GM21619 (cell line): ENCODE measurements at regions not wholly inside any gene's neighbourhood (a gene's known extent, or its start where the extent isn't known, plus 50 kb on each side); places are given as distances from the start of the nearest gene placed in this dataset.
"Not testable (repeated sequence)": the region's sequence is repeated elsewhere in the genome, so short reads cannot be mapped to it uniquely, and the experiment has no call there.

ENCODE experiments used
- ATAC-seq: cut with Tn5 transposase; IDR thresholded peaks from one replicate; pipeline ENCODE4 v1.9.1; 2021; ENCODE audit not compliant: unreplicated experiment

DNA sequence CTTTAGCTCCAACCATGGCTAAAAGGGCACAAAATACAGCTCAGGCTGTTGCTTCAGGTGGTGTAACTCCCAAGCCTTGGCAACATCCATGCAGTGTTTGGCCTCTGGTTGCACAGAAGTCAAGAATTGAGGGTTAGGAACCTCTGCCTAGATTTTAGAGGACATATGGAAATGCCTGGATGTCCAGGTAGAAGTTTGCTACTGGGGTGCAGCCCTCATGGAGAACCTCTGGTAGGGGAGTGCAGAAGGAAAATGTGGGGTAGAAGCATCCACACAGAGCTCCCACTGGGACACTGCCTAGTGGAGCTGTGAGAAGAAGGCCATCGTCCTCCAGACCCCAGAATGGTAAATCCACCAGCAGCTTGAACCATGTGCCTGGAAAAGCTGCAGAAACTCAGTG, 1453.8 kb upstream of the EYS start:
- ATAC-seq, result no peak

DNA sequence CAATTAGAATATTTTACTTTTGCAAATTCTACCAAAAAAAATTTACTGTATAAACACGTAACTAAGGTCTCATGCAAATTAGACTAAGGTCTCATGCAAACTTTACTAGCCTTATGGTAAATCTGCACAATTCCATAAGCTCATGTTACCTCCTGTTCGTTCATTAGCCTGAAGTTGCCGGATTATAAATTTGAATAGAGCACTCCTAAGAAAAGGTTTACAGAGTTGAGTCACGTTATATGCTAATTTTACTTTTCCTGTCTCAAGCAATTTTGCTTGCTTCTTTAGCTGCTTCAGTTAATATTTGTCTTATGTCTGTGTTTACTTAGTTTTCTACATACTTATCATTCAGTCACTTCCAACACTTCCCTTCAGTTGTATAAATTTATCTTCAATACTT, 1434.0 kb upstream of the EYS start:
- ATAC-seq, result no peak

DNA sequence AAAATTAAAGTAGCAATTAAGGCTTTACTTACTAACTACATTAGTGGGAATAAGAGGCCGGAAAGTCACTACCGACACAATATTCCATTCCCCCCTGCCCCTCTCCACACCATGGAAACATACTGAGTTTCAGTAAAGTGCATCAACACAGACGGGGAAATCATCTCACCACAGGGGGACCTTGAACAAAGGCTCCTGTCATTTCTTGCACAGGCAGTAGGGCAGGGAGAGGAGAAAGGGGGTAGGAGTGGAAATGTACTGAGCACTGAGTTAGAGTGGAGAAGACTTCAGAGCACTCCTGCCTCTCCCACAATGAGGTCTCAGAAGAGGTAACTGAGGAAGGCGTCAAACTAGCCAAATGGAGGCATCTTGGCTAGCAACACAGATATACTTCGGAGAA, 1426.9 kb upstream of the EYS start:
- ATAC-seq, result no peak

DNA sequence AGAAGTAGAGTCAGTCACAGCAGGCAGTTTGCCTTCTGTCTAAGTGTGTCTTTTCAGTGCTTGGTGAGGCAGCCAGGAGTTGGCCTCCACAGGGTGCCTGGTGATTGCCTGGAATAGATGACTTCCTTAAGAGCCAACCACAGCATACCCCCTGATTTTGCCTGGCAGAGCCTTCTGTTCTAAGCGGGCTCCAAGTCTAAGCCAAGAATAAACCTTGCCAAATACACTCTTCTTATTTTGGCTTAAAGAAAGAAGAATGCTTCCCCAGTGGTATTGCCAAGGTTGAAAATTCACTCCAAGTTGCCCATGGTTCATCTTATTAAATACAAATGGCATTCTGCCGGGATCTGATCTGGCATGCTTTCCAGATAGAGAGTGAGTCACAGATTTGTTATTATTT, 1424.8 kb upstream of the EYS start:
- no peak for ATAC-seq

DNA sequence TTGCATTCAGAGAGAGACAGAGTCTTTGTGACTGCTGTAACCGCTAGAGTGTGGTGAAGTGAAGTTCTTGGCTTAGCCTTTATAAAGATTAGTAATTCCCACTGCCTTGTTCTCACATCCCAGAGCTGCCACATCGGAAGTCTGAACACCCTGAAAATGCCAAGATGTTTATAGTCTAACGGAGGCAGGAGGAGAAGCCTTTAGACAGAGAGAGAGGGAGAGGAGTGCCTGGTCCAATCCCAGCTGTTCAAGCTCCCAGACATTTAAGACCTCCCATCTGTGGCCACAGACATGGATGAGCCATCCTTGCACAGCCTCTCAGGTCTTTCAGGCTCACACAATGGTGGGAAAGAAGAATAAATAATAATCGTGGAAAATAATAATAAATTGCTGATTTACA, 1422.8 kb upstream of the EYS start:
- no peak for ATAC-seq

DNA sequence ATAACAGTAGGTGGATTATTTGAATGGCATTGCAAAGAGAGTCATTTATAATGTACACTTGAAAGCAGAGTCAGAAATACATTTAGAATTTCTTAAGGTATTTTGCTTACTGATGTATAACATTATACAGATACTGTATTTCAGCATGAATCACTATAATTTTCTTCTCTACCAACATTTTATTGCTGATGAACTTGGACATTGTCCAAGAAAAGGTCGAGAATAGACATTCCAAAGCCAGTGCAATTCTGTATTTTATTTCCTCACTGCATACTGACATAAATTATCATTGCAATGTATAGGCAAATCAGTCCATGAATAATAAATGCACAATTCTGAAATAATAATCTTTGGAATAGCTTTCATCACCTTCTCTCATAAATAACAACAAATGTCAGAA, 1420.0 kb upstream of the EYS start:
- no peak for ATAC-seq

DNA sequence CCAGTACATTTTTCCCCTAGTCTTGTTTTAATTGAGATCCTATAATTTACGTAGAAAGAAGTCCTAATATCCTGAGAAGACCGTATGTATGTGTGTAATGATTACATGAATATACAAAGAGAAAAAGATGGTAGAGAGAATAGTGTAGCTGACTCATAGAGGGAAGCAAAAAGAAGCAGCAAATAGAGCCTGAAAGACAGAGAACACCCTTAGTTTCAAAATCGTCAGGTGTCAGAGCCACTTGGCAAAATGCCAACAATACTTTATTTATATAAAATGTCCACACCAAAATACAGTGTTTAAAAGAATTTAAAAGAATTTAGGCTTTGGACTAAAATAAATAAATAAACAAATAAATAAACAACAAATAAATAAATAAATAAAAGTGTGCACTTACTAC, 1414.1 kb upstream of the EYS start:
- ATAC-seq, result no peak

DNA sequence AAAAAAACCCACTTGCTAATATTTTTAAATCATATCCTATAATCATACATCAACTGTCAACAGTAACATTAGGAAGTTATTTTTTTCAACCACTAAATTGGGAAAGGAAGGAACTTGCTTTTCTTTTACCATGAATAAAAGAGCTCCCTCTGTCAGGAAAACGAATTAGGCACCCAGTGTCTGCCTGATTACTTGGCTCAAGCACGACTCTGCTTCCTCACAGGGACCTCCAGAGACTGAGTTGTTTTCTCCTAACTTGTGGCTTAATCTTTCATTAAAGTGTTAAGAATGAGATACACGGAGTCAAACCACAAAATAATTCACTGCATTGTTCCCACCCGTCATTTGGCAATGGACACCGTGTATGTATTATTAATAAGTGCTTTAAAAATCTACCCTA, 1405.1 kb upstream of the EYS start:
- ATAC-seq, result no peak

DNA sequence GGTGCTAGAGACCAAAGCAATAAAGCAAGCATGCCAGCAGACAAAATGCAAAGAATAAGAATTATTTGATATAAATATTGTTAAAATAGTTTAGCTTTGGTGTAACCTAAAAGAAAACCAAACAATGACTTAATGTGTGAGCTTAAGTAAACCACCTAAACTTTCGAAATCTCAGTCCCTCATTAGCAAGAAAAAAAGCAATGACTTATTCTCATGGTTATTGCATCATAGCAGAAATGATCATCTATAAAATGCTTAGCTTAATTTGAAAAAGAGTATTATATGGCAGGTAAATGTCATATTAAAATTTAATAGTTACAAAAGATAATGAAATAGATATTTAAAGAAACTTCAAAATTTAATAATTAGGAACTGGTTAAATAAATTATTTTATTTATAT, 1395.7 kb upstream of the EYS start:
- ATAC-seq, result no peak

DNA sequence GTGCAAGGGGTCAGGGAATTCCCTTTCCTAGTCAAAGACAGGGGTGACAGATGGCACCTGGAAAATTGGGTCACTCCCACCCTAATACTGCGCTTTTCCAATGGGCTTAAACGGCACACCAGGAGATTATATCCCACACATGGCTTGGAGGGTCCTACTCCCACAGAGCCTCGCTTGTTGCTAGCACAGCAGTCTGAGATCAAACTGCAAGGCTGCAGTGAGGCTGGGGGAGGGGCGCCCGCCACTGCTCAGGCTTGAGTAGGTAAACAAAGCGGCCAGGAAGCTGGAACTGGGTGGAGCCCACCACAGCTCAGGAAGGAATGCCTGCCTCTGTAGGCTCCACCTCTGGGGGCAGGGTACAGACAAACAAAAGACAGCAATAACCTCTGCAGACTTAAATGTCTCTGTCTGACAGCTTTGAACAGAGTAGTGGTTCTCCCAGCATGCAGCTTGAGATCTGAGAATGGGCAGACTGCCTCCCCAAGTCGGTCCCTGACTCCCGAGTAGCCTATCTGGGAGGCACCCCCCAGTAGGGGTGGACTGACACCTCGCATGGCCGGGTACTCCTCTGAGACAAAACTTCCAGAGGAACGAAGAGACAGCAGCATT, 1388.7 kb upstream of the EYS start:
- not testable (repeated sequence) for ATAC-seq

DNA sequence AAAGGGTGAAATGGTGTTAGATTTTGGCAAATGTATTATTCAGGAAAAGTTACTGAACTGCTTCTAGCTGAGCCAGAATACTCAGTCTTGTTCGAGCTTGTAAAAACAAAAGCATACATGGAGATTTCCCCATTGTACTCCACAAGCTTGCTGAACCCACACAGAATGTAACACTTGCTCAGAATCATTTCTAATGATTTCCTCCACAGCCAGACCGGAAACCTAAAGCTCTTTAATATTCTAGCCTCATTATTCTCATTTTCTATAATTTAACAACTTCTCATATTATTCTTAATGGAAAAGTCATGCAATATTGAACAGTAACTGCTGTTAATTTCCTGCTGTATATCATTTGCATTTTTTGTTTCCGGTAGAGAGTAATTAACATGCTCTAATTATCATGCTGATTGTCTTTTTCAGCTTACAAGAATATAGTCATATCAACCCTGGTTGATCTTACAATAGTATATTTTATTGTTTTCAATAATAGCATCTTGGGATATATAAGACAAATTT, 1387.5 kb upstream of the EYS start:
- ATAC-seq, result no peak

DNA sequence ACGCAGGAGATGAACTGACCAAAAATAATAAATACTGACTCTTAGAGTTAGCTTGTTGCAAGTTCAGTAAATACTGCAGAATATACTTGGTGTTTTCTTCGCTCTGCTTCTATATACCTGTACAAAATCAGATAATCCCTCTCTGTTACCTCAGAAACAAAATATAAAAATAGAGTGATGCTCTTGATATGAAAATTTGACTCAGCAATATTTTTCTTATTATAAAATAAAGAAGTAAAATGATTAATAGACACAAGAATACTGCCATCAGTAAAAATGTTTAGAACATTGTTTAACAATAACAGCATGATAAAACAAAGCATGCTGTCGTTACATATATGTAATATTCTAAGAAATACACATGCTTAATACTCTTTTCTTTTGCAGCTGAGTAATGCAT, 1366.9 kb upstream of the EYS start:
- ATAC-seq, result no peak

DNA sequence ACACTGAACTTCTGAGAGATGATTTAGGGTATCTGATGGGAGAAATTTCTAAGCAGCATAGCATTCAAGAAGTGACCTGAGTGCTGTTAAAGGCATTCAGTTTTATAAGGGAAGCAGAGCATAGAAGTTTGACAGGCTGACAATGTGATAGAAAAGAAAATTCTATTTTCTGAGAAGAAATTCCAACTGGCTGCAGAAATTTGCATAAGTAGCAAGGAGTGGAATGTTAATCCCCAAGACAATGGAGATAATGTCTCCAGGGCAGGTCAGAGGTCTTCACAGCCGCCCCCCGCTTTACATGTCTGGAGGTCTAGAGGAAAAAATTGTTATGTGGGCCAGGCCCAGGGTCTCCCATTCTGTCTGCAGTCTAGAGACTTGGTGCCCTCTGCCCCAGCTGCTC, 1361.8 kb upstream of the EYS start:
- no peak for ATAC-seq

DNA sequence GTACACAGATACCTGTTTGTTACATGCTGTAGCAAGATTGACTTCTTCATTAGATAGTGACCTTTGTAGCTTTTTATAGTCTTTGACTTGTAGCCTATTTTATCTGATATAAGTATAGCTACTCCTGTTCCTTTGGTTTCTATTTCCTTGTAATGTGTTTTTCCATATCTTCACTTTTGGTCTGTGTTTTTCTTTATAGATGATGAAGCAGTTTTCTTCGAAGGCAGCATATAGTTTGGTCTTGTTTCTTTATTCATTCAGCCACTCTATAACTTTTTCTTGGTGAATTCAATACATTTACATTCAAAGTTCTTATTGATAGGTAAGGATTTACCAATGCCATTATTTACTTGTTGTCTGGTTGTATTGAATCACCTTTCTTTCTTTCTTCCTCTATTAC, 1357.3 kb upstream of the EYS start:
- no peak for ATAC-seq

DNA sequence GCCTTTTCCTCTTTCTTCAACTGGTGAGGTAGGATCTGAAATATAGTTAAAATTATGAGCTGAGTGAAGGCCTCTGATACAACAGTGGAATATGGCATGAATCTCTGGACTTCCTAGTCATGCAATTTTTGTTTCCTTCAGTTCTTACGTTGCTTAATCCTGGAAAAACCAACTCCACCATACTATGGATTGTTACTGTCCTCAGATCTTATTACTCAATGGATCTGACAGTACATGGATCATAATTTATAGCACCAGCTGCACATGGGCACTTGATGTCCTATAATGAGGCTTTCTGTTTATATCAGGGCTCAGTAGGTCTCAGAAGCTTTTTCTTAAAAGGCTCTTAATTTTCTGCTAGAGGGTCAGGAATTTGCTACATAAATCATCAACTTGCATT, 1341.0 kb upstream of the EYS start:
- no peak for ATAC-seq

DNA sequence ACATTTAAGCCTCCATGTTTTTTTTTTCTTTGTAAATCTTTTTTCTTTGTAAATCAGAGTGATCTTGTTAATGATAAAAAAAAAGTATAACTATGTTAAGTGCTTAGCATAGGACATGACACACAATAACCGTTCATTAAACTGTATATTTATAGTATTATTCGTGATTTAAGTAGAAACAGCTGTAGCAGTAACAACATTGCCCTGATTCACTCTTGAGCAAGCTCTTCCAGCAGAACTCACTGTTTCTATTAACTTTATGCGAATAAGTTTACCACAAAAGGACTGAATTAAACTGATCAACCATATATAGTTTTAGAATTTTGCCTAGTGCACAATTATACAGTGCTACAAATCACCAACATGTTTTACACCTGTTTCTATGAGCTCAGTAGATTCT, 1338.0 kb upstream of the EYS start:
- no peak for ATAC-seq

DNA sequence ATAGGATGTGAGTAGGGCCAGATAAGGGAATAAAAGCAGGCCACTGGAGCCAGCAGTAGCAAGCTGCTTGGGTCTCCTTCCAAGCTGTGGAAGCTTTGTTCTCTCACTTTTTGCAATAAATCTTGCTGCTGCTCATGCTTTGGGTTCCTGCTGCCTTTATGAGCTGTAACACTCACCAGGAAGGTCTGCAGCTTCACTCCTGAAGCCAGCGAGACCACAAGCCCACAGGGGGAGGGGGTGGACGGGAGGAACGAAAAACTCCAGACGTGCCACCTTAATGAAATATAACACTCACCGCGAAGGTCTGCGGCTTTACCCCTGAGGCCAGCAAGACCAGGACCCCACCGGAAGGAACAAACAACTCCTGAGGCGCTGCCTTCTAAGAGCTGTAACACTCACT, 1324.4 kb upstream of the EYS start:
- ATAC-seq, result no peak

DNA sequence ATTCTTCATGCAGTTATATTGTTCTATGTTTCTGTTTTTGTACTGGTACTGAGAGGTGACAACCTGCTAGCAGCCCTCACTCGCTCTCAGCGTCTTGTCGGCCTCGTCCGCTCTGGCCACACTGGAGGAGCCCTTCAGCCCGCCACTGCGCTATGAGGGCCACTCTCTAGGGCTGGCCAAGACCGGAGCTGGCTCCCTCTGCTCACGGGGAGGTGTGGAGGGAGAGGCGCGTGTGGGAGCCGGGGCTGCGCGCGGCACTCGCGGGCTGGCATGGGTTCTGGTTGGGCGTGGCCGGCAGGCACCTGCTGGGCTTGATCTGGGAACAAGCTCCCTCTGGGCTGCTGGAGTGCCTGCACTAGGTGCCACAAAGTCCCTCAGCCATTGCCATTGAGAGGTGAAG, 1323.8 kb upstream of the EYS start:
- no peak for ATAC-seq

DNA sequence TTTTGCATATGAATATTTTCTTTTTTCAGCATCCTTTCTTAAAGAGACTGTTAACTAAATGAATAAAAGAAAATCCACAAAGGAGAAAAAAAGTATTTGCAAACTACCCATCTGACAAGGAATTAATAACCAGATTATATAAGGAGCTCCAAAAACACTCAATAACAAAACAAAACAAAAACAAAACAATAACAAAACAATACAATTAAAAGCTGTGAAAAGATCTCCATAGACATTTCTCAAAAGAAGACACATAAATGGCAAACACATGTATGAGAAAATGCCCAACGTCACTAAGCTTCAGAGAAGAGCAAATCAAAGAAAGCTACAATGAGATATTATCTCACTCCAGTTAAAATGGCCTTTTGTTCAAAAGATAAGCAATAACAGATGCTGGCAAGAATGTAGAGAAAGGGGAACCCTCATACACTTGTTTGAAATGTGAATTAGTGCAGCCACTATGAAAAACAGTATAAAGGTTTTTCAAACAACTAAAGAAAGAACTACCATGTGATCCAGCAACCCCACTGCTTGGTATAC, 1310.0 kb upstream of the EYS start:
- ATAC-seq, result no peak

DNA sequence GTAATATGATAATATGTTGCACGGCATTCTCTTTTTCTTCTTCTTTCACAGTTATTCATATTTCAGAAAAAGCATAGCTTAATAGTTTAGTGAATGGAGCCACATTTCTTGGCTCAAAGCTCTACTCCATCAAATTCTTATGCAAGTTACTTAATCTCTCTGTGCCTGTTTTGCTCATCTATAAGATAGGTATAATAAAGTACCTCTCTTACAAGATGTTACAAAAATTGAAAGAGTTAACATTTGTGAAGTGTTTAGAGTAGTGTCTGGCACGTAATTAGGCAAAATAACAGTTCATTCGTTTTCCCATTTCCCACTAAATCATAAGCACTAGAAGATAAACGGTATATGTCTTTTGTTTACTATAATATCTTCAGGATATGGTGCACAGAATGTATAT, 1304.4 kb upstream of the EYS start:
- ATAC-seq, result no peak

DNA sequence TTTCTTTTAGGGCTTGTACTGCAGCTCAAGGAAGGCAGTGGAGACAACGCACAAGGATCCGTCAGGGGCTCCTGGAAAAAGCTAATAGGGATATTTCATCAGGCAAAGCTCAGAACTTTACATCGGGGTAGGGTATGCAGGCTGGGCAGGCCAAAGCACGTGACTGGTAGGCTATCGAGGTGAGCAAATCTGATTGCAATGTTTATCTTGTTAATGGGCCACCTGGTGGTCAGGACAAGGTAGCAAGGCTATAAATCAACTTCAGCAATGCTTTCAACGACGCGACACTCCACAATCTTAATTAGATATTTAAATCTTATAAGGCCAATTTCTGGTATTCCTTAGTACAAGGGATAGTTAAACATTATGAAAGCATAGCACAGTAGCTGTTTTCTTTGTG, 1302.8 kb upstream of the EYS start:
- ATAC-seq, result no peak

DNA sequence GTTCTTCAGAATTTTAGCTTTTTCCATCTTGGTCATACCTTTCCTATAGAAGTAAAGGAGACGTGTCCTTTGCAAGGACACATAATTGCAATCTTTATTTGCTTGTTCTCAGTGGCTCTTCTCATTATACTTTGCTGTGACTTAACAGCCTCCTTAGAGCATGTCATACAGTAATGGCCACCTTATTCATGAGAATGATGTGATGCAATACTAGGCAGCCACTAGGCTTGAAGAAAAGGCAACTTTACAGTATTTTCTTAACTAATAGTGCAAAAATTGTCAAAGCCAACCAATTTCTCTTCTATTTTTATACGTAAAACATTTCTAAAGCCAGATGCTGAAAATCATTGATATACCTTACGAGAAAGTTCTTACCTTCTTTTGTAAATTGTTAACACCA, 1296.8 kb upstream of the EYS start:
- ATAC-seq, result no peak

DNA sequence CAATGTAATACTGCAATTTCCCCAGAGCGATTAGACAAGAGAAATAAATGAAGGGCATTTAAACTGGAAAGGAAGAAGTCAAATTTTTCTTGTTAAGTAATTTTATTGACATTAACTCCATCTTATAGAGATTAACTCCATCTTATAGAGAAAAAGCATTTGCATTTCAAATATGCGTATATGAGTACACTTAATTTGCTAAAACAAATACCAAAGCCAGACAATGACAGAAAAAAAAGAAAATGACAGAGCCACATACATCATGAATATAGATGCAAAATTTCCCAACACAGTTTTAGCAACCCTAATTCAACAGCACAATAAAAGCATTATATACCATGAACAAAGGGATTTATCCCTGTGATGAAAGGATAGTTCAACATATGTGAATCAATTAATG, 1293.1 kb upstream of the EYS start:
- no peak for ATAC-seq
